ENCODE measurements at regions not wholly inside any gene's neighbourhood (a gene's known extent, or its start where the extent isn't known, plus 50 kb on each side); places are given as distances from the start of the nearest gene placed in this dataset.
A peak's percentile ranks its signal among the peaks of the same experiment; 100 is the strongest.

GRCh38 chr16:86292171-86292775 is 218.1 kb upstream of the FOXF1 start:
- intact Hi-C loops (cut with DNase I) = no loop called here
- H3K9me3 ChIP-seq = no peaks in the 10 kb centered on the region
- H3K27me3 ChIP-seq = peaks cover 24 to 99% of the 10 kb centered on the region in 2 donors
- ATAC-seq = no peak
- peak in 1 of 4 donors; percentile 4 for DNase-seq
- H3K27ac ChIP-seq = no peak overlapping the region
- no peak overlapping the region for H3K4me3 ChIP-seq
- H3K36me3 ChIP-seq = no peaks in the 10 kb centered on the region
- H3K4me1 ChIP-seq = no peaks in the 10 kb centered on the region
- TF ChIP-seq, protein P1, sequence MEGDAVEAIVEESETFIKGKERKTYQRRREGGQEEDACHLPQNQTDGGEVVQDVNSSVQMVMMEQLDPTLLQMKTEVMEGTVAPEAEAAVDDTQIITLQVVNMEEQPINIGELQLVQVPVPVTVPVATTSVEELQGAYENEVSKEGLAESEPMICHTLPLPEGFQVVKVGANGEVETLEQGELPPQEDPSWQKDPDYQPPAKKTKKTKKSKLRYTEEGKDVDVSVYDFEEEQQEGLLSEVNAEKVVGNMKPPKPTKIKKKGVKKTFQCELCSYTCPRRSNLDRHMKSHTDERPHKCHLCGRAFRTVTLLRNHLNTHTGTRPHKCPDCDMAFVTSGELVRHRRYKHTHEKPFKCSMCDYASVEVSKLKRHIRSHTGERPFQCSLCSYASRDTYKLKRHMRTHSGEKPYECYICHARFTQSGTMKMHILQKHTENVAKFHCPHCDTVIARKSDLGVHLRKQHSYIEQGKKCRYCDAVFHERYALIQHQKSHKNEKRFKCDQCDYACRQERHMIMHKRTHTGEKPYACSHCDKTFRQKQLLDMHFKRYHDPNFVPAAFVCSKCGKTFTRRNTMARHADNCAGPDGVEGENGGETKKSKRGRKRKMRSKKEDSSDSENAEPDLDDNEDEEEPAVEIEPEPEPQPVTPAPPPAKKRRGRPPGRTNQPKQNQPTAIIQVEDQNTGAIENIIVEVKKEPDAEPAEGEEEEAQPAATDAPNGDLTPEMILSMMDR (IDR thresholded peaks at IDR 0.05) = no peak

DNA sequence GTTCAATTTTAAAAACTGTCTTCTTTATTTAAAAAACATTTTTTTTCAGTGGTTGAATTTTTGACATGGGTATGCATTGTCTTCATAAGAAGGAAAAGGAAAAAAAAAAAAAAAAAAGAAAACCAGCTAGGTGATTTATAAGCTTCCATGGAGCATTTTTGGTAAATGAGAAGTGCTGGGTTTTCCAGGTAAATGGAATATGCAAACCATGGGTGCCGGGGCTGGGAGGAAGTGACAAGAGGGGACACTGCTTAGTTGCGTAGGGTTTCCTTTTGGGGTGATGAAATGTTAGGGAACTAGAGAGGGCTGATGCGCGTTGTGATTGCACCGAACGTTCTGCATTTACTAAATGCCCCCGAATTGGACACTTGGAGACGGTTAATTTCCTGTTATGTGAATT is 217.4 kb upstream of the FOXF1 start:
- intact Hi-C loops (cut with DNase I) = no loop called here
- H3K27me3 ChIP-seq = peaks cover 19 to 99% of the 10 kb centered on the region in 2 donors
- H3K4me3 ChIP-seq = no peak overlapping the region
- no peak for ATAC-seq
- peaks cover 0 to under 1% of the 10 kb centered on the region in 2 donors for H3K4me1 ChIP-seq
- peak in 1 of 4 donors; percentile 19 for DNase-seq
- no peaks in the 10 kb centered on the region for H3K36me3 ChIP-seq
- H3K9me3 ChIP-seq = no peaks in the 10 kb centered on the region
- no peak overlapping the region for H3K27ac ChIP-seq
- TF ChIP-seq, protein P1 (IDR thresholded peaks at IDR 0.05) = no peak

- intact Hi-C loops (cut with DNase I) = no loop called here
- TF ChIP-seq, protein P1 (IDR thresholded peaks at IDR 0.05) = no peak
- no peak overlapping the region for H3K4me3 ChIP-seq
- H3K36me3 ChIP-seq = no peaks in the 10 kb centered on the region
- peak in 1 of 4 donors; percentile 15 for DNase-seq
- H3K4me1 ChIP-seq = peaks cover 0 to 6% of the 10 kb centered on the region in 2 donors
- H3K9me3 ChIP-seq = no peaks in the 10 kb centered on the region
- ATAC-seq = no peak
- peaks cover 11 to 99% of the 10 kb centered on the region in 2 donors for H3K27me3 ChIP-seq
- no peak overlapping the region for H3K27ac ChIP-seq
Measured at GRCh38 chr16:86293906-86294305, 216.4 kb upstream of the FOXF1 start.

- H3K27me3 ChIP-seq = peaks cover 3 to 99% of the 10 kb centered on the region in 2 donors
- intact Hi-C loops (cut with DNase I) = no loop called here
- H3K36me3 ChIP-seq = no peaks in the 10 kb centered on the region
- H3K9me3 ChIP-seq = no peaks in the 10 kb centered on the region
- DNase-seq (peak in 3 of 4 donors; percentile 31 to 89 (median 72)), ATAC-seq (peak; percentile 49)
- no peak overlapping the region for H3K27ac ChIP-seq
- peaks cover 0 to 6% of the 10 kb centered on the region in 2 donors for H3K4me1 ChIP-seq
- H3K4me3 ChIP-seq = no peak overlapping the region
- TF ChIP-seq, protein P1 (IDR thresholded peaks at IDR 0.05) = no peak
Measured at GRCh38 chr16:86294535-86295196, 215.7 kb upstream of the FOXF1 start.

- no peak overlapping the region for H3K4me3 ChIP-seq
- H3K36me3 ChIP-seq = no peaks in the 10 kb centered on the region
- no peaks in the 10 kb centered on the region for H3K9me3 ChIP-seq
- TF ChIP-seq, protein P1 (IDR thresholded peaks at IDR 0.05) = no peak
- H3K27me3 ChIP-seq = peaks cover 8 to 99% of the 10 kb centered on the region in 2 donors
- H3K27ac ChIP-seq = no peak overlapping the region
- peaks cover 0 to 6% of the 10 kb centered on the region in 2 donors for H3K4me1 ChIP-seq
- DNase-seq (peak in 1 of 4 donors; percentile 14), ATAC-seq (no peak)
- intact Hi-C loops (cut with DNase I) = no loop called here
Measured at GRCh38 chr16:86296256-86296655, 214.1 kb upstream of the FOXF1 start.
